Thyroid gland (tissue), 4 donors: ENCODE measurements at regions not wholly inside any gene's neighbourhood (a gene's known extent, or its start where the extent isn't known, plus 50 kb on each side); places are given as distances from the start of the nearest gene placed in this dataset.

Experiments
- CTCF ChIP-seq, 6 experiments: fragments of 200-600 bp in 3 of 6; fragments of 450-650 bp in 3 of 6; sonication (generic) in 3 of 6; IDR thresholded peaks; one replicate each; pipeline ENCODE4 v1.5.1; 2016 to 2019; ENCODE audit warnings: antibody characterized with exemption in 6 of 6, mild to moderate bottlenecking in 2 of 6, inconsistent platforms in 1 of 6, moderate library complexity in 1 of 6
- POLR2A ChIP-seq, 2 donors: fragments of 450-650 bp; IDR thresholded peaks; one replicate each; pipeline ENCODE4 v1.6.1; 2017; ENCODE audit warnings: antibody characterized with exemption in 2 of 2, mild to moderate bottlenecking in 2 of 2, moderate library complexity in 1 of 2

- TF ChIP-seq CTCF (IDR thresholded peaks at IDR 0.05): no peak
- no peak for TF ChIP-seq POLR2A (IDR thresholded peaks at IDR 0.05)
Measured at GRCh38 chr7:81822811-81823210, 53.0 kb upstream of the HGF start.
